Endodermal cell (in vitro differentiated cells): ENCODE measurements at regions not wholly inside any gene's neighbourhood (a gene's known extent, or its start where the extent isn't known, plus 50 kb on each side); places are given as distances from the start of the nearest gene placed in this dataset.

Experiments
- DNase-seq: peaks from one replicate; pipeline ENCODE4 v3.0.0-alpha.2; 2017
- H3K27ac ChIP-seq: 2 replicates; pipeline ENCODE4 v1.5.1; 2013; ENCODE audit warnings: mild to moderate bottlenecking, low read depth, low read length, moderate library complexity
- H3K27me3 ChIP-seq: 2 replicates; pipeline ENCODE4 v1.6.1; 2013; ENCODE audit warnings: mild to moderate bottlenecking, low read length, moderate library complexity; ENCODE audit not compliant: insufficient read depth, control insufficient read depth, poor library complexity, severe bottlenecking
- H3K36me3 ChIP-seq: 2 replicates; pipeline ENCODE4 v1.7.0; 2013; ENCODE audit warnings: mild to moderate bottlenecking, low read length, moderate library complexity; ENCODE audit not compliant: control insufficient read depth, insufficient read depth
- H3K4me1 ChIP-seq: one replicate; pipeline ENCODE4 v1.7.0; 2013; ENCODE audit warnings: low read length; ENCODE audit not compliant: control insufficient read depth, insufficient read depth
- H3K4me3 ChIP-seq: 2 replicates; pipeline ENCODE4 v1.5.1; 2013; ENCODE audit warnings: mild to moderate bottlenecking, low read length, moderate library complexity
- H3K9ac ChIP-seq: 2 replicates; pipeline ENCODE4 v1.6.1; 2013; ENCODE audit warnings: mild to moderate bottlenecking, low read length, moderate library complexity; ENCODE audit not compliant: poor library complexity, severe bottlenecking; ENCODE audit errors: extremely low read depth
- H3K9me3 ChIP-seq: 2 replicates; pipeline ENCODE4 v1.6.1; 2013; ENCODE audit warnings: mild to moderate bottlenecking, low read length, moderate library complexity; ENCODE audit not compliant: control insufficient read depth
- H3K27ac Mint-ChIP-seq: 2 replicates; pipeline ENCODE4 v1.8.0; 2020; ENCODE audit warnings: mixed read lengths
- H3K27me3 Mint-ChIP-seq: 2 replicates; pipeline ENCODE4 v1.8.0; 2021; ENCODE audit warnings: mild to moderate bottlenecking, mixed read lengths; ENCODE audit not compliant: insufficient read depth
- H3K36me3 Mint-ChIP-seq: 2 replicates; pipeline ENCODE4 v1.8.0; 2020; ENCODE audit warnings: low read depth, mixed read lengths
- H3K4me1 Mint-ChIP-seq: 2 replicates; pipeline ENCODE4 v1.8.0; 2020; ENCODE audit warnings: mixed read lengths
- H3K4me3 Mint-ChIP-seq: 2 replicates; pipeline ENCODE4 v1.8.0; 2020; ENCODE audit warnings: mild to moderate bottlenecking, moderate library complexity, mixed read lengths
- H3K9me3 Mint-ChIP-seq: 2 replicates; pipeline ENCODE4 v1.8.0; 2020; ENCODE audit warnings: mild to moderate bottlenecking, mixed read lengths
- WGBS, 2 experiments: methylation state at CpG; one replicate each; pipeline versions ENCODE4 v1.1.5 to v1.1.7; 2013; ENCODE audit warnings: missing lambda C conversion rate in 2 of 2, mixed read lengths in 1 of 2; ENCODE audit not compliant: insufficient coverage in 1 of 2, insufficient read length in 1 of 2; 5-methylcytosine and 5-hydroxymethylcytosine counted together
- TF ChIP-seq, protein P1 (sequence below): fragments of 200-600 bp; sonication (generic); conservative IDR thresholded peaks from 2 replicates; pipeline ENCODE4 v1.5.0; 2021; ENCODE audit warnings: antibody characterized with exemption, mild to moderate bottlenecking

DNA sequence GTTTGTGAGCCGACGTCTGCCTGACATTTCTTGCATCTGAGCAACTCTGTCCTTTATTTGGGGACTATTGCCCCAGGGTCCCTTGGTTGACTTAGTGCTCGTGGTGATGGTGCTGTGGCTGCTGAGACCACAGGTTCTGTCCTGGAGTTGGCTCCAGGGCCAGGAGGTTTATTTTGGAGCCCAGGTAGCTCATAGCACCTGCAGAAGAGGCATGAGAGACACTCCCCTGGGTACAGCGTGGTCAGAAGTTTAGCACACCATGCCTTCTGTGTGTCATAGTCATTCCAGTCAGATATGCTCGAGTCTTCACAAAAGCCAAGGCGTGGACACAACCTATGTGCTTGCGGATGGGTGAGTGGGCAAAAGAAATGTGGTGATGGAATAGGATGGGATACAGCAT lies 496.9 kb downstream of the TCERG1L start:
- H3K9ac ChIP-seq, result no peak overlapping the region
- no peak overlapping the region for H3K4me3 ChIP-seq
- no peak overlapping the region for H3K4me3 Mint-ChIP-seq
- H3K9me3 Mint-ChIP-seq, result no peaks in the 10 kb centered on the region
- H3K27me3 Mint-ChIP-seq, result no peaks in the 10 kb centered on the region
- H3K4me1 Mint-ChIP-seq, result no peaks in the 10 kb centered on the region
- H3K4me1 ChIP-seq, result no peaks in the 10 kb centered on the region
- H3K27ac ChIP-seq, result no peak overlapping the region
- peak; percentile 17 for DNase-seq
- TF ChIP-seq, protein P1, sequence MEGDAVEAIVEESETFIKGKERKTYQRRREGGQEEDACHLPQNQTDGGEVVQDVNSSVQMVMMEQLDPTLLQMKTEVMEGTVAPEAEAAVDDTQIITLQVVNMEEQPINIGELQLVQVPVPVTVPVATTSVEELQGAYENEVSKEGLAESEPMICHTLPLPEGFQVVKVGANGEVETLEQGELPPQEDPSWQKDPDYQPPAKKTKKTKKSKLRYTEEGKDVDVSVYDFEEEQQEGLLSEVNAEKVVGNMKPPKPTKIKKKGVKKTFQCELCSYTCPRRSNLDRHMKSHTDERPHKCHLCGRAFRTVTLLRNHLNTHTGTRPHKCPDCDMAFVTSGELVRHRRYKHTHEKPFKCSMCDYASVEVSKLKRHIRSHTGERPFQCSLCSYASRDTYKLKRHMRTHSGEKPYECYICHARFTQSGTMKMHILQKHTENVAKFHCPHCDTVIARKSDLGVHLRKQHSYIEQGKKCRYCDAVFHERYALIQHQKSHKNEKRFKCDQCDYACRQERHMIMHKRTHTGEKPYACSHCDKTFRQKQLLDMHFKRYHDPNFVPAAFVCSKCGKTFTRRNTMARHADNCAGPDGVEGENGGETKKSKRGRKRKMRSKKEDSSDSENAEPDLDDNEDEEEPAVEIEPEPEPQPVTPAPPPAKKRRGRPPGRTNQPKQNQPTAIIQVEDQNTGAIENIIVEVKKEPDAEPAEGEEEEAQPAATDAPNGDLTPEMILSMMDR, result no peak
- H3K36me3 Mint-ChIP-seq, result no peaks in the 10 kb centered on the region
- H3K9me3 ChIP-seq, result no peaks in the 10 kb centered on the region
- H3K27me3 ChIP-seq, result no peaks in the 10 kb centered on the region
- WGBS, 2 experiments, result 90 to 91% methylated on average over 7 of the region's 7 CpGs
- no peak overlapping the region for H3K27ac Mint-ChIP-seq
- H3K36me3 ChIP-seq, result no peaks in the 10 kb centered on the region

DNA sequence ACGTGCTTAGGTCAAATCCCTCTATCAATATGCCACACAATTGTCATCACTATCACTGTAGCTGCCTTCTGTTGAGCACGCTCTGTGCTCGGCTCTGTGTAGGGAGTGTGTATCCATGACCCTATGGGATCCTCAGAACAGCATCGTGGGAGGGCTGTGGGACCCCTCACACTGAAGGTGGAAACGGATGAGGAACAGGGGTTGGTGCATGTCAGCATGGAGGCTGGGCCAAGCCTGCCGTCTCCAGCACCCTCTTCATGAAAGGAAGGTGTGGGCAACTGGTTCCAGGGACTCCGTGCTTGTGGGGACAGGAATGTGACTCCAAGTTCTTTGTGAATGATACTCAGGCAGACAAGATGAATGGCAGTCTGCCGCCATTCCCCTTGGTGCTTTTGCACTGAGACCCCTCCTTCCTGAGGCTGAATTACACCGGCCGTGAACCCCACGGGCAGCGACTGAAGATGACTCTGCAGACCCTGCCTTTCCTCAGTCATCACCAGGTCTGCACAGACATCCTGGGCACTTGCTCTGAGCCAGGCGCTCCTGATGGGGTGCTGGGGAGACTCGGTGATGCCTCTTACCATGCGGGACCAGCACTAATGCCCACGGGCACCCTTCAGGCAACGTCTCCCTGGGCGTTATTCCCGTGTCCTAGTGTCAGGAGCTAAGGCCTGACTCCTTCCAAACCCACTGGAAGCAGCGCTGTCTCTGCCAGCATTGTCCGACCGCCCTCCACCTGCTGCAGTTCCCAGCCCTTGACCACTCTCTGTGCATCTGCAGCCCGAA lies 495.2 kb downstream of the TCERG1L start:
- Histone ChIP-seq H3K4me3 (no peak overlapping the region), H3K9ac (no peak overlapping the region), H3K4me1 (no peaks in the 10 kb centered on the region), H3K27ac (peak overlapping the region; percentile 17), H3K36me3 (no peaks in the 10 kb centered on the region), H3K9me3 (no peaks in the 10 kb centered on the region), H3K27me3 (no peaks in the 10 kb centered on the region)
- Mint-ChIP-seq H3K27ac (no peak overlapping the region), H3K27me3 (no peaks in the 10 kb centered on the region), H3K36me3 (no peaks in the 10 kb centered on the region), H3K4me3 (no peak overlapping the region), H3K4me1 (no peaks in the 10 kb centered on the region), H3K9me3 (no peaks in the 10 kb centered on the region)
- TF ChIP-seq, protein P1, result no peak
- WGBS, 2 experiments, result 93 to 96% methylated on average over 14 to 23 of the region's 23 CpGs
- DNase-seq, result peak; percentile 36

GRCh38 chr10:130817046-130817624 lies 494.4 kb downstream of the TCERG1L start:
- H3K36me3 ChIP-seq, result no peaks in the 10 kb centered on the region
- no peaks in the 10 kb centered on the region for H3K36me3 Mint-ChIP-seq
- no peaks in the 10 kb centered on the region for H3K27me3 ChIP-seq
- no peak overlapping the region for H3K9ac ChIP-seq
- 88 to 94% methylated on average over 6 to 8 of the region's 8 CpGs for WGBS, 2 experiments
- no peak overlapping the region for H3K4me3 ChIP-seq
- no peaks in the 10 kb centered on the region for H3K4me1 Mint-ChIP-seq
- H3K9me3 ChIP-seq, result no peaks in the 10 kb centered on the region
- no peak overlapping the region for H3K4me3 Mint-ChIP-seq
- no peaks in the 10 kb centered on the region for H3K4me1 ChIP-seq
- DNase-seq, result no peak
- no peaks in the 10 kb centered on the region for H3K9me3 Mint-ChIP-seq
- TF ChIP-seq, protein P1, result no peak
- no peak overlapping the region for H3K27ac ChIP-seq
- no peaks in the 10 kb centered on the region for H3K27me3 Mint-ChIP-seq
- no peak overlapping the region for H3K27ac Mint-ChIP-seq
